ENCODE measurements at regions not wholly inside any gene's neighbourhood (a gene's known extent, or its start where the extent isn't known, plus 50 kb on each side); places are given as distances from the start of the nearest gene placed in this dataset.
"Not testable (repeated sequence)": the region's sequence is repeated elsewhere in the genome, so short reads cannot be mapped to it uniquely, and the experiment has no call there.

GRCh38 chr6:1445650-1446330, 56.4 kb downstream of the FOXF2 start:
- no peak overlapping the region for H3K4me3 Mint-ChIP-seq
- ATAC-seq = no peak
- peaks cover 18% of the 10 kb centered on the region for H3K27me3 Mint-ChIP-seq
- no peak overlapping the region for H3K27ac Mint-ChIP-seq
- POLR2A ChIA-PET = no interaction called here
- peaks cover 3% of the 10 kb centered on the region for H3K9me3 Mint-ChIP-seq (ENCODE audit: low read depth)
- DNase-seq = no peak
- CTCF ChIA-PET = no interaction called here
- no peaks in the 10 kb centered on the region for H3K4me1 Mint-ChIP-seq
- intact Hi-C loops (cut with DNase I, micrococcal nuclease) = no loop called here
- no peaks in the 10 kb centered on the region for H3K36me3 Mint-ChIP-seq (ENCODE audit: low read depth)

DNA sequence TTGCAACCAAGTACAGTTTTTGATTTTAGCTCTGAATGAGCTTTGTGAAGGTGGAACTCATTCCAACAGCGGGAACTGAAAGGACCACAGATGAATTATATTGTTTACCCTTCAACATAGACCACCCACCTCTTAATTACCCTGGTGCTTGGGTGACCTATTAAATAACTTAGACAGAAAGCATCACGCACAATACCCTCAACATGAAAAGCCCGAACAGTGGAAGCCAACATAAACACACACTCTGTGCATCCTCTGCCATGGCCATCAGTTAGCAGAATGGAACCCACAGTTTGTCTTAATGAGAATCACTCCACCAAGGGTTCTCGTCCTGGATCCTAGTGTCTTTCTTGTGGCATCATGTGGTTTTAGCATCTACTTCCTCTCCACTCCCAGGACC, 60.5 kb downstream of the FOXF2 start:
- CTCF ChIA-PET = interaction anchor here (1.9 kb wide), 1 partner anchor 13 kb away, joined by 5 read pairs; no protein-coding TSS in a partner anchor
- Mint-ChIP-seq H3K27ac (no peak overlapping the region), H3K4me3 (no peak overlapping the region), H3K27me3 (peaks cover 26% of the 10 kb centered on the region), H3K36me3 (ENCODE audit: low read depth) (no peaks in the 10 kb centered on the region), H3K4me1 (no peaks in the 10 kb centered on the region), H3K9me3 (ENCODE audit: low read depth) (peaks cover 8% of the 10 kb centered on the region)
- intact Hi-C loops (cut with DNase I, micrococcal nuclease) = no loop called here
- ATAC-seq (no peak), DNase-seq (no peak)
- POLR2A ChIA-PET = no interaction called here

- H3K27ac Mint-ChIP-seq = no peak overlapping the region
- H3K27me3 Mint-ChIP-seq = peaks cover 24% of the 10 kb centered on the region
- intact Hi-C loops (cut with DNase I, micrococcal nuclease) = no loop called here
- H3K9me3 Mint-ChIP-seq (ENCODE audit: low read depth) = peaks cover 8% of the 10 kb centered on the region
- H3K36me3 Mint-ChIP-seq (ENCODE audit: low read depth) = no peaks in the 10 kb centered on the region
- DNase-seq = no peak
- no peaks in the 10 kb centered on the region for H3K4me1 Mint-ChIP-seq
- H3K4me3 Mint-ChIP-seq = no peak overlapping the region
- ChIA-PET POLR2A (no interaction called here), CTCF (interaction anchor here (0.6 kb wide), 1 partner anchor 967 kb away, joined by 3 read pairs; no protein-coding TSS in a partner anchor)
- ATAC-seq = no peak
Observed at GRCh38 chr6:1453024-1453423, 63.6 kb downstream of the FOXF2 start.

GRCh38 chr6:1456816-1457215, 67.4 kb downstream of the FOXF2 start:
- DNase-seq; H3K27ac Mint-ChIP-seq; CTCF ChIA-PET; H3K9me3 Mint-ChIP-seq (ENCODE audit: low read depth); H3K4me3 Mint-ChIP-seq; H3K27me3 Mint-ChIP-seq; ATAC-seq; H3K4me1 Mint-ChIP-seq; H3K36me3 Mint-ChIP-seq (ENCODE audit: low read depth); intact Hi-C loops (cut with DNase I, micrococcal nuclease); POLR2A ChIA-PET: not testable (repeated sequence)

DNA sequence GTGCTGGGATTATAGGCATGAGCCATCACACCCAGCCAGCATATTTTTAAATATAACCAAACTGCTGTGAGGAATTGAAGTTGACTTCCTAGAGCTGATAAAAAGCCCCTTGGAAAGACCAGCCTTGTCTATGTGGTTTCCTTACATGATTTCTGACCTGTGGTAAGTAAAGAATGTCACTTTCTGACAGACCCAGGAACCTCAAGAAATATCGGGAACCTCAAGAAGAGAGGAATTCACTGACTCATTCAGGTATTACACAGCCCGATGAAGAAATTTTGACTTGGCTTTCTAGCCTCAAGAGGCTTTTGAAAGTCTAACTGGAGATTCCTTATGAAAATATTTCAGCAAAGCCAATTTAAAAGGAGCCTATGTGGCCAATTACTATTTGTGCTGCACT, 71.8 kb downstream of the FOXF2 start:
- Mint-ChIP-seq H3K4me3 (no peak overlapping the region), H3K9me3 (ENCODE audit: low read depth) (peaks cover 2% of the 10 kb centered on the region), H3K27ac (no peak overlapping the region), H3K27me3 (no peaks in the 10 kb centered on the region), H3K4me1 (no peaks in the 10 kb centered on the region), H3K36me3 (ENCODE audit: low read depth) (no peaks in the 10 kb centered on the region)
- ChIA-PET CTCF (no interaction called here), POLR2A (no interaction called here)
- DNase-seq = no peak
- intact Hi-C loops (cut with DNase I, micrococcal nuclease) = no loop called here
- ATAC-seq = no peak

GRCh38 chr6:1461736-1462135, 72.4 kb downstream of the FOXF2 start:
- CTCF ChIA-PET = no interaction called here
- ATAC-seq (no peak), DNase-seq (no peak)
- H3K27ac Mint-ChIP-seq = no peak overlapping the region
- no peak overlapping the region for H3K4me3 Mint-ChIP-seq
- intact Hi-C loops (cut with DNase I, micrococcal nuclease) = no loop called here
- peaks cover 3% of the 10 kb centered on the region for H3K27me3 Mint-ChIP-seq
- no peaks in the 10 kb centered on the region for H3K36me3 Mint-ChIP-seq (ENCODE audit: low read depth)
- H3K9me3 Mint-ChIP-seq (ENCODE audit: low read depth) = peaks cover 2% of the 10 kb centered on the region
- POLR2A ChIA-PET = no interaction called here
- H3K4me1 Mint-ChIP-seq = no peaks in the 10 kb centered on the region

- ChIA-PET POLR2A (no interaction called here), CTCF (no interaction called here)
- DNase-seq (no peak), ATAC-seq (no peak)
- intact Hi-C loops (cut with DNase I, micrococcal nuclease) = no loop called here
- peaks cover 3% of the 10 kb centered on the region for H3K27me3 Mint-ChIP-seq
- no peak overlapping the region for H3K4me3 Mint-ChIP-seq
- no peaks in the 10 kb centered on the region for H3K4me1 Mint-ChIP-seq
- H3K36me3 Mint-ChIP-seq (ENCODE audit: low read depth) = no peaks in the 10 kb centered on the region
- H3K27ac Mint-ChIP-seq = no peak overlapping the region
- H3K9me3 Mint-ChIP-seq (ENCODE audit: low read depth) = peaks cover 2% of the 10 kb centered on the region
Observed at GRCh38 chr6:1463275-1463674, 73.9 kb downstream of the FOXF2 start.

- ChIA-PET POLR2A (no interaction called here), CTCF (no interaction called here)
- intact Hi-C loops (cut with DNase I, micrococcal nuclease) = no loop called here
- H3K4me1 Mint-ChIP-seq = no peaks in the 10 kb centered on the region
- peaks cover 3% of the 10 kb centered on the region for H3K27me3 Mint-ChIP-seq
- H3K27ac Mint-ChIP-seq = no peak overlapping the region
- ATAC-seq (no peak), DNase-seq (no peak)
- no peak overlapping the region for H3K4me3 Mint-ChIP-seq
- no peaks in the 10 kb centered on the region for H3K36me3 Mint-ChIP-seq (ENCODE audit: low read depth)
- peaks cover 2% of the 10 kb centered on the region for H3K9me3 Mint-ChIP-seq (ENCODE audit: low read depth)
Observed at GRCh38 chr6:1463751-1464426, 74.5 kb downstream of the FOXF2 start.

DNA sequence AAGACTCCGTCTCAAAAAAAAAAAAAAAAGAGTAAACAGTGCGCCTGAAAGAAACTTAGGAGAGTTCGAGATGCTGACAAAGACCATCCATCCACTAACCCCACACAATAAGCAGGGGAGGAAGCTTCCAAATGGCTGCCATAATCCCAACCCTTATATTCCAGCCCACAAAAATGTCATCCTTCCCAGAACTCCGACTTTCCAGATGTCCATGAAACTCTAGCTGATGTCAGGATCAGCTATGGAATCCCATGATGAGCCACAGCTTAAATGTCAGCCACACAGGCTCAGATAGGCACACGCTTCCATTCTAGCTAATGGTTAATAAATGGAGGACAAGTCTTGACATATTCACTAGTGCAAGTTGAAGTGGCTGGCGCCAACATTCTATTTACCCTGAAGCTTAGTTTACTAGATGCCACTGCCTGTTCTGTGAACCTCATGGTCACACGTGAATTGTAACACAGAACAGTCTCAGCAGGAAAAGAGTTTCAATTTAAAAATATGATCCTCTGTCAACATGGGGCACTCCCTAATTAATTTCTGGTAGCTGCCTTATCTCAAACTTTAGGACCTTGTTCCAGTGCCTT, 75.5 kb downstream of the FOXF2 start:
- ATAC-seq (no peak), DNase-seq (no peak)
- Mint-ChIP-seq H3K27me3 (peaks cover 3% of the 10 kb centered on the region), H3K4me3 (no peak overlapping the region), H3K27ac (no peak overlapping the region), H3K36me3 (ENCODE audit: low read depth) (no peaks in the 10 kb centered on the region), H3K4me1 (no peaks in the 10 kb centered on the region), H3K9me3 (ENCODE audit: low read depth) (no peaks in the 10 kb centered on the region)
- intact Hi-C loops (cut with DNase I, micrococcal nuclease) = no loop called here
- ChIA-PET CTCF (no interaction called here), POLR2A (no interaction called here)

GRCh38 chr6:1468126-1468525, 78.8 kb downstream of the FOXF2 start:
- DNase-seq = no peak
- intact Hi-C loops (cut with DNase I, micrococcal nuclease) = no loop called here
- H3K4me1 Mint-ChIP-seq = no peaks in the 10 kb centered on the region

DNA sequence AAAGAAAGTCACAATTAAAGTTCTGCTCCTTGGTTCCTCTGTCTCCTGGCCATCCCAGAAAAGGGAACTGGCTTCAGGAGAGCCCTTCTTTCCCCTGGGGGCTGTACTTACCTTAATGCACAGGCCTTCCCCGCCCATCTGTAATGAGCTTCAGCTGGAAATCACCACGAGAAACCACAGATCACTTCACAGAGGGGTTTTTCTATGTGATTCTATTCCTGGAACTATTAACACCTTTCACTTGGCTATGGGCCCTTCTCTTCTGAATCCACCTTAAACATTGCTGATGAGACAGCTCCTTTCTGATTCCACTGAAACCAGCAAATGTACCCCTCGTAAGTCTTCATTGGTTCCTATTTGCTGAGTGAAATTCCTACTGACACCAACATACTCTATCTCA, 80.7 kb downstream of the FOXF2 start:
- H3K4me1 Mint-ChIP-seq = no peaks in the 10 kb centered on the region
- intact Hi-C loops (cut with DNase I, micrococcal nuclease) = no loop called here
- no peaks in the 10 kb centered on the region for H3K9me3 Mint-ChIP-seq (ENCODE audit: low read depth)
- ATAC-seq (no peak), DNase-seq (no peak)
- H3K27ac Mint-ChIP-seq = no peak overlapping the region
- H3K4me3 Mint-ChIP-seq = no peak overlapping the region
- CTCF ChIA-PET = interaction anchor here (0.7 kb wide), 1 partner anchor 233 kb away, joined by 3 read pairs; no protein-coding TSS in a partner anchor
- POLR2A ChIA-PET = no interaction called here
- peaks cover 17% of the 10 kb centered on the region for H3K27me3 Mint-ChIP-seq
- H3K36me3 Mint-ChIP-seq (ENCODE audit: low read depth) = no peaks in the 10 kb centered on the region

More at GRCh38 chr6:1468126-1468525, 78.8 kb downstream of the FOXF2 start:
- ChIA-PET CTCF (no interaction called here), POLR2A (no interaction called here)
- H3K36me3 Mint-ChIP-seq (ENCODE audit: low read depth) = no peaks in the 10 kb centered on the region
- no peaks in the 10 kb centered on the region for H3K9me3 Mint-ChIP-seq (ENCODE audit: low read depth)
- no peak overlapping the region for H3K4me3 Mint-ChIP-seq
- no peak overlapping the region for H3K27ac Mint-ChIP-seq
- peaks cover 8% of the 10 kb centered on the region for H3K27me3 Mint-ChIP-seq
- ATAC-seq = no peak

DNA sequence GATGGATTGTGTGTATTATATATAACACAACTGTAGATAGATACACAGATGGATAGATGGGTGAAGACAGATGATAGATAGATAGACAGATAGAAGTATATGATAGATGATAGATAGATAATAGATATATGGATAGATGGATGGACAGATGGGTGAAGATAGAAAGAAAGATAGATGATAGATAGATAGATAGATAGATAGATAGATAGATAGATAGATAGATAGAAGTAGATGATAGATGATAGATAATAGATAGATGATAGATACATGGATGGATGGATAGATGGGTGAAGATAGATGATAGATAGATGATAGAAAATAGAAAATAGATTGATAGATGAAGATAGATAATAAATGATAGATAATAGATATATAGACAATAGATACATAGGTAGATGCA, 83.3 kb downstream of the FOXF2 start:
- H3K4me3 Mint-ChIP-seq = no peak overlapping the region
- H3K27me3 Mint-ChIP-seq = peaks cover 16% of the 10 kb centered on the region
- ChIA-PET CTCF (no interaction called here), POLR2A (no interaction called here)
- DNase-seq (no peak), ATAC-seq (no peak)
- intact Hi-C loops (cut with DNase I, micrococcal nuclease) = no loop called here
- H3K9me3 Mint-ChIP-seq (ENCODE audit: low read depth) = no peaks in the 10 kb centered on the region
- no peaks in the 10 kb centered on the region for H3K4me1 Mint-ChIP-seq
- no peak overlapping the region for H3K27ac Mint-ChIP-seq
- no peaks in the 10 kb centered on the region for H3K36me3 Mint-ChIP-seq (ENCODE audit: low read depth)
